Prostate gland (tissue), 2 donors: ENCODE measurements at regions not wholly inside any gene's neighbourhood (a gene's known extent, or its start where the extent isn't known, plus 50 kb on each side); places are given as distances from the start of the nearest gene placed in this dataset.

ENCODE experiments used
- CTCF ChIP-seq, 4 experiments: fragments of 200-600 bp in 2 of 4; fragments of 450-650 bp in 2 of 4; sonication (generic) in 2 of 4; IDR thresholded peaks; 1 replicate in 3 of 4; 2 replicates in 1 of 4; pipeline ENCODE4 v1.5.1; 2016 to 2019; ENCODE audit warnings: antibody characterized with exemption in 4 of 4, mild to moderate bottlenecking in 2 of 4, moderate library complexity in 2 of 4
- POLR2AphosphoS5 ChIP-seq: sonication (generic); formaldehyde crosslinking; IDR thresholded peaks from one replicate; pipeline ENCODE4 v1.6.1; 2017; ENCODE audit warnings: antibody characterized with exemption

DNA sequence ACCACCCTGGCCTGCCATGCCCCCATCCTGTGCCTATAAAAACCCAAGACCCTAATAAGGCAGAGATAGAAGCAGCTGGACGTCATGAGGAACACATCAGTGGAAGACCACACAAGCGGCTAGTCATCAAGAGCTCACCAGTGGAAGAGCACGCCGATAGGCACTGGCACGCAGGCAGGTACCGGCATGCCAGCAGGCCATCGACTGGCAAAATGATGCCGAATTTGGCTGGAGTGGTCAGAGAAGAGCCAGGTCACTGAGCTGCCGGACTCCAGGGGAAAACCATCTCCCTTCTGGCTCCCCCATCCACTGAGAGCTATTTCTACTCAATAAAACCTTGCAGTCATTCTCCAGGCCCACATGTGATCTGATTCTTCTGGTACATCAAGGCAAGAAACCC is 227.6 kb upstream of the EXOC2 start:
- TF ChIP-seq POLR2AphosphoS5 (no peak), CTCF (IDR thresholded peaks at IDR 0.05) (no peak)
